Tibial artery (tissue), 4 donors: ENCODE measurements at regions not wholly inside any gene's neighbourhood (a gene's known extent, or its start where the extent isn't known, plus 50 kb on each side); places are given as distances from the start of the nearest gene placed in this dataset.
A peak's percentile ranks its signal among the peaks of the same experiment; 100 is the strongest.

Experiments used
- DNase-seq, 2 donors: peaks; one replicate each; pipeline ENCODE4 v3.0.0-alpha.2; 2019
- H3K27ac ChIP-seq, 2 donors: fragments of 200-600 bp; sonication (generic) in 1 of 2; 1 replicate in 1 of 2; 2 replicates in 1 of 2; pipeline ENCODE4 v1.5.1; 2018 to 2019; ENCODE audit warnings: mild to moderate bottlenecking in 1 of 2
- H3K27me3 ChIP-seq, 2 donors: fragments of 200-600 bp; sonication (generic) in 1 of 2; one replicate each; pipeline versions ENCODE4 v1.5.1 to v1.6.0; 2016 to 2019
- H3K36me3 ChIP-seq, 3 donors: fragments of 200-600 bp; sonication (generic) in 2 of 3; one replicate each; pipeline ENCODE4 v1.5.1; 2016 to 2019; ENCODE audit warnings: mild to moderate bottlenecking in 2 of 3
- H3K4me1 ChIP-seq, 4 donors: fragments of 200-600 bp; sonication (generic) in 2 of 4; 1 replicate in 3 of 4; 2 replicates in 1 of 4; pipeline ENCODE4 v1.5.1; 2016 to 2019
- H3K4me3 ChIP-seq, 2 donors: fragments of 200-600 bp; sonication (generic) in 1 of 2; 1 replicate in 1 of 2; 2 replicates in 1 of 2; pipeline ENCODE4 v1.5.1; 2018 to 2019; ENCODE audit warnings: mild to moderate bottlenecking in 2 of 2
- H3K9me3 ChIP-seq, 3 donors: fragments of 200-600 bp; sonication (generic) in 1 of 3; one replicate each; pipeline ENCODE4 v1.5.1; 2016 to 2019
- intact Hi-C: fragments of 100-400 bp; cut with DNase I; formaldehyde crosslinking; loops from one replicate; pipeline ENCODE4 v1.15.0; 2023; ENCODE audit warnings: low total_unique reads
- TF ChIP-seq, protein P1 (sequence below), 2 experiments: fragments of 200-600 bp in 1 of 2; fragments of 450-650 bp in 1 of 2; IDR thresholded peaks; one replicate each; pipeline ENCODE4 v1.5.1; 2017 to 2019; ENCODE audit warnings: antibody characterized with exemption in 2 of 2, mild to moderate bottlenecking in 1 of 2, moderate library complexity in 1 of 2

DNA sequence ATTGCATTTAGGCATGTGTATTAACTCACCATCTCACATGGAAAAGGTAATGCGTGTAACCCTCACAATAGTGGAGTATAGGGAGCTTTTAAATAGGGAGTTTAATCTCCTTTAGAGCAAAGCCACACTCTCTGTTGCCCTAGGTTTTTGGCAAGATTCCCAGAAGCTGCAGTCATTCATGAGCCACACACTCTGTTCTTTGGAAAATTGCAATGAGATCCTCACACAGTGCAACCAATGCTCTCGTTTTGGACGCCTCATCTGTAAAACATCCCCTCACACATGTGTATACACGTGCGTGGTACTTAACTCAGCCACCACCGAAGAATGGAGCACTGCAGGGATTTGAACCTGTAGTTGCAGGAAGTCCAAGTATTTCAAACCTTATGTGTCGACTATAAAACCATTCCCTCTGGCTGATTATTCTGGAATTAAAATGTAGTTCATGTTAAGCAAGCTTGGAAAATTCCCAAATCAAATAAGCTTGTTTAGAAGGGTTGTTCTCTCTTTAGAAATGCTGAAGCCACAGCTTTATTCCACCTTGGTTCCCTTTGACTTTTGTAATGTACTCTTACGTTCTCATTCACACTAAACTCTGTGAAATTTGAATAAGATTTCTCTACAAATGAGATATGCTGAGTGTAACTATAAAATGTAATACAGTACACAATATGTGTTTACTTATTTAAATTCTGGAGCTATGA is 489.8 kb upstream of the MANEA start:
- TF ChIP-seq, protein P1, sequence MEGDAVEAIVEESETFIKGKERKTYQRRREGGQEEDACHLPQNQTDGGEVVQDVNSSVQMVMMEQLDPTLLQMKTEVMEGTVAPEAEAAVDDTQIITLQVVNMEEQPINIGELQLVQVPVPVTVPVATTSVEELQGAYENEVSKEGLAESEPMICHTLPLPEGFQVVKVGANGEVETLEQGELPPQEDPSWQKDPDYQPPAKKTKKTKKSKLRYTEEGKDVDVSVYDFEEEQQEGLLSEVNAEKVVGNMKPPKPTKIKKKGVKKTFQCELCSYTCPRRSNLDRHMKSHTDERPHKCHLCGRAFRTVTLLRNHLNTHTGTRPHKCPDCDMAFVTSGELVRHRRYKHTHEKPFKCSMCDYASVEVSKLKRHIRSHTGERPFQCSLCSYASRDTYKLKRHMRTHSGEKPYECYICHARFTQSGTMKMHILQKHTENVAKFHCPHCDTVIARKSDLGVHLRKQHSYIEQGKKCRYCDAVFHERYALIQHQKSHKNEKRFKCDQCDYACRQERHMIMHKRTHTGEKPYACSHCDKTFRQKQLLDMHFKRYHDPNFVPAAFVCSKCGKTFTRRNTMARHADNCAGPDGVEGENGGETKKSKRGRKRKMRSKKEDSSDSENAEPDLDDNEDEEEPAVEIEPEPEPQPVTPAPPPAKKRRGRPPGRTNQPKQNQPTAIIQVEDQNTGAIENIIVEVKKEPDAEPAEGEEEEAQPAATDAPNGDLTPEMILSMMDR (IDR thresholded peaks at IDR 0.05): no peak
- no peak for DNase-seq
- H3K27me3 ChIP-seq: peaks cover 0 to 3% of the 10 kb centered on the region in 2 donors

DNA sequence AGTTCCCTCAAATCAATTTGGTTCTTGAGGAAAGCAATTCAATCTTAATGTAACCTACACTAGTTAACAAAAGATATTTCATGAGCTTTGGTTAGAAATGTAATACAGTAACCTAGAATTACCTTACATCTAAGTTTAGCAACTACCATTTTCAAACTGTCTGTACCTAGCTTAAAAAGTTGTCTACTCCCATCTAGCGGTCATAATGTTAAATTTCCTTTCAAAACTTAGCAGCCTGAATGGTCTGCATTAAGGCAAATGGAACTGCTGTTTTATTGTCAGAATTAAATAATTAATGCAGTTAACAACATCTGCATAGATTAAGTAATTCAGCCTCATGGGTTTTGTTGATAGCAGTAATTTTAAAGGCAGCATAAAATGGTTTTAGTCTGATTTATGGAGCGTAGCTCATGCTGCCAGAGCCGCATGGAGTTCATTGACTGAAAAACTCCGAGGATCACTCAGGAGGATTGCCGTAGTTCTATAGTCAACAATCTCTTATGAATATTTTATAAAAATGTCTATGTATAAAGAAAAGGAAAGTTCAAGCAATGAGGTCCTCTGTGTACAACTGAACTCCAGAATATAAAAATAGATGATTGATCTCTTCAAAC is 485.4 kb upstream of the MANEA start:
- Histone ChIP-seq H3K27ac (no peak overlapping the region), H3K9me3 (no peaks in the 10 kb centered on the region), H3K36me3 (no peaks in the 10 kb centered on the region), H3K27me3 (peaks cover 0 to 3% of the 10 kb centered on the region in 2 donors), H3K4me1 (peaks cover 0 to 3% (median 0%) of the 10 kb centered on the region in 4 donors), H3K4me3 (no peak overlapping the region)
- intact Hi-C loops: no loop called here
- TF ChIP-seq, protein P1 (IDR thresholded peaks at IDR 0.05): peak; percentile 14 to 25
- no peak for DNase-seq

More for the DNA sequence above, 489.8 kb upstream of the MANEA start:
- Histone ChIP-seq H3K4me3 (no peak overlapping the region), H3K27ac (no peak overlapping the region), H3K36me3 (no peaks in the 10 kb centered on the region), H3K4me1 (peaks cover 0 to 3% (median 0%) of the 10 kb centered on the region in 4 donors), H3K9me3 (no peaks in the 10 kb centered on the region)
- intact Hi-C loops: no loop called here

DNA sequence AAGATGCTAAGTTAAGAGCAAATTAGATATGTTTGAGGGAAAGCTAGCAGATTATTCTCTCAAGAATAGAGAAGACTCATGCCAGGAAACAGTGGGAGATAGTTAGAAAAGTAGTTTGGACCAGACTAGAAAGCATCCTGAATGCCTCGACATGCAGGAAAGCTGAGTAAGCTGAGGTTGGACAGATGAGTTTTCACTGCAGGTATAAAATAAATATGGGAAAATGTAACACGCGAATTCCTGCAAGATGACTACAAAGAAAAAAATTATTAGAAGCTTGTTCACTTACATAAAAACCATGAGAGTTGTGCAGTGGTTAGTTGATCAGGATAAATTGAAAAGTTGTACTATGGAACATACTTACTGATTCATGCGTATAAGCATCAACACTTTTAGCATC is 484.2 kb upstream of the MANEA start:
- Histone ChIP-seq H3K4me1 (peaks cover 0 to 3% (median 0%) of the 10 kb centered on the region in 4 donors), H3K9me3 (no peaks in the 10 kb centered on the region), H3K27me3 (peaks cover 0 to 3% of the 10 kb centered on the region in 2 donors), H3K36me3 (no peaks in the 10 kb centered on the region), H3K27ac (no peak overlapping the region), H3K4me3 (no peak overlapping the region)
- intact Hi-C loops: no loop called here
- TF ChIP-seq, protein P1 (IDR thresholded peaks at IDR 0.05): no peak
- DNase-seq: no peak

DNA sequence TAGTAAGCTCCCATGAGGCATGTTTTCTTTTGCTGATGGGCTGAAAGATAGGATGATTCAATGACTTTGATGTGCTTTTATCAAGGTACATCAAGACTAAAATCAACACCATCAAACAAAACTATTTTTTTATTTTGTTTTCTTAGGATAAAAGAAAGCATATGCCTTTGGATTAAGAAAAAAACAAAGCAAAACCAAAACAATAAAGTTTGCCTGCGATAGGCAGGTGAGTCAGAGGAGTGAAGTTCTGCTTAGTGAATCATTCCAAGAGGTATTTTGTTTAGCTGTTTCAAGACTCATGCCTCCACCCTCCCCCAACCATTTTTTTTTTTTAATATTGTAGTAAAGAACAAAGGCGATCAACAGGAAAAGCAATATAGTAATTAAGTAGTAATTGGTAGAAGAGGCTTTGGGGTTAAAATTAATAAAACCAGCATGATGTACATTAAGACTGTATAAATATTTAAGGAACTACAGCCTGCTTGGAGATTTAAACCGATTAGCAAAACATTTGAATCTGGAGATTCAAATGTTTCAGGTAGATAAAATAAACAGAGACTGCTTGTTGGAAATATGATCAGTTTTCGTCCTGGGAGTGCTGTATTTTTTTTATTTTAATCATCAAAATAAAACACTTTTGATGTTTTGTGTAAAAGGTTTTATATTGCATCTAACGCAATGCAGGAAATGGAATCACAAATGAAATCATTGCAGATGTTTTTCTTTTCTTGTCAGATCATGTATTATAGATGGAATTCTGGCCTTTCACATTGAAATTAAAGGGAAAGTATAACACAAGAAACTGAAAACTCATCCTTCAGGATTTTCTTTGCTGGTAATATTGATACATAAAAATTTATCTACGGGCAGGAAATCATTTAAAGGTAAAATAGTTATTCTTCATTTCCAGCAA is 482.3 kb upstream of the MANEA start:
- no peak for DNase-seq
- Histone ChIP-seq H3K27me3 (peaks cover 0 to 3% of the 10 kb centered on the region in 2 donors), H3K9me3 (no peaks in the 10 kb centered on the region), H3K4me3 (no peak overlapping the region), H3K27ac (no peak overlapping the region), H3K36me3 (no peaks in the 10 kb centered on the region), H3K4me1 (peaks cover 0 to 3% (median 0%) of the 10 kb centered on the region in 4 donors)
- TF ChIP-seq, protein P1 (IDR thresholded peaks at IDR 0.05): no peak
- intact Hi-C loops: no loop called here

DNA sequence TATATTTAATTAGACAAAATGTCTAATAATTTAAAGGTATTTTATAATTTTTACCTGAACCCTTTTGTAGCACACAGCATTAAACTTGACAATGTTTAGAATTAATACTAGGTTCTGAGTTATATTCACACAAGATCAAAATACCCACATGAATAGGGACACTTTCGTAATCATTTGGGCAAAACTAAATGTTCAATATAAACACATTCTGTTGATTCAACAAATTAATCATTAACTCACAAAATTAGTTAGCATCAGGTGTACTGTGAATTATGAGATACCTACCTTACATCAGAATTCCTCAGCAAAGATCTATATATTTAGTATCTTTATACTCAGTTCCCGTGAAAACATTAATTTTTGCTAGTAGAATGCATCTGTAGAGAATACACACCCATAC is 481.5 kb upstream of the MANEA start:
- TF ChIP-seq, protein P1 (IDR thresholded peaks at IDR 0.05): no peak
- no peaks in the 10 kb centered on the region for H3K36me3 ChIP-seq
- H3K4me3 ChIP-seq: no peak overlapping the region
- intact Hi-C loops: no loop called here
- DNase-seq: no peak
- no peaks in the 10 kb centered on the region for H3K9me3 ChIP-seq
- peaks cover 0 to 3% of the 10 kb centered on the region in 2 donors for H3K27me3 ChIP-seq
- peaks cover 0 to 3% (median 0%) of the 10 kb centered on the region in 4 donors for H3K4me1 ChIP-seq
- no peak overlapping the region for H3K27ac ChIP-seq
